GM12873 (cell line): ENCODE measurements at regions not wholly inside any gene's neighbourhood (a gene's known extent, or its start where the extent isn't known, plus 50 kb on each side); places are given as distances from the start of the nearest gene placed in this dataset.

Experiments used
- CTCF ChIP-seq: IDR thresholded peaks from 2 replicates; pipeline ENCODE4 v1.5.1; 2012; ENCODE audit warnings: low read depth, mild to moderate bottlenecking, moderate library complexity, low read length, control low read depth; ENCODE audit not compliant: insufficient read depth; ENCODE audit errors: missing control alignments

- TF ChIP-seq CTCF: no peak
These were observed 274.6 kb upstream of the SMIM30 start for GRCh38 chr7:113392841-113393540.

GRCh38 chr7:113392421-113392820 is 274.1 kb upstream of the SMIM30 start:
- no peak for TF ChIP-seq CTCF

GRCh38 chr7:113389112-113389646 is 270.8 kb upstream of the SMIM30 start:
- no peak for TF ChIP-seq CTCF

GRCh38 chr7:113383638-113384037 is 265.3 kb upstream of the SMIM30 start:
- TF ChIP-seq CTCF: no peak

- no peak for TF ChIP-seq CTCF
These were observed 261.4 kb upstream of the SMIM30 start for GRCh38 chr7:113379746-113380145.

GRCh38 chr7:113374955-113375354 is 256.6 kb upstream of the SMIM30 start:
- TF ChIP-seq CTCF: no peak

GRCh38 chr7:113373863-113374262 is 255.5 kb upstream of the SMIM30 start:
- TF ChIP-seq CTCF: no peak
